ENCODE measurements at regions not wholly inside any gene's neighbourhood (a gene's known extent, or its start where the extent isn't known, plus 50 kb on each side); places are given as distances from the start of the nearest gene placed in this dataset.

DNA sequence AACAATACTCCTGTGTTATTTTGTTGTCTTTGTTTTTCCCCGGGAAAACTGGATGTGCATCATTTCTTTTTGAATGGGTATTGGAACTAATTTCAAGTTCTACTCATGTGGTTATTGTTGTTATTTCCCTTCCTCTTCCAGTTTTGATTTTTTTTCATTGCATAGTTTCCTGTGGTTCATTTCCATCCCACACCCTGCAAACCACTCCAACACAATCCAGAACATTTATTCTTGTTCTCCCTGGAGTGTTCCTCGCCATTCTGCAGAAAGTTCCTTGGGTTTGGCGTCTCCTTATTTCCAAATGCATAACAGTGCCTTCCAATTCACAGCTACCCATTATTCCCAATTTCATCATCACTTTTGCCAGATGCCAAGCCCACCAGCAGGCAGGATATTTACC lies 775.1 kb downstream of the TNS3 start:
- TF ChIP-seq, protein P1, sequence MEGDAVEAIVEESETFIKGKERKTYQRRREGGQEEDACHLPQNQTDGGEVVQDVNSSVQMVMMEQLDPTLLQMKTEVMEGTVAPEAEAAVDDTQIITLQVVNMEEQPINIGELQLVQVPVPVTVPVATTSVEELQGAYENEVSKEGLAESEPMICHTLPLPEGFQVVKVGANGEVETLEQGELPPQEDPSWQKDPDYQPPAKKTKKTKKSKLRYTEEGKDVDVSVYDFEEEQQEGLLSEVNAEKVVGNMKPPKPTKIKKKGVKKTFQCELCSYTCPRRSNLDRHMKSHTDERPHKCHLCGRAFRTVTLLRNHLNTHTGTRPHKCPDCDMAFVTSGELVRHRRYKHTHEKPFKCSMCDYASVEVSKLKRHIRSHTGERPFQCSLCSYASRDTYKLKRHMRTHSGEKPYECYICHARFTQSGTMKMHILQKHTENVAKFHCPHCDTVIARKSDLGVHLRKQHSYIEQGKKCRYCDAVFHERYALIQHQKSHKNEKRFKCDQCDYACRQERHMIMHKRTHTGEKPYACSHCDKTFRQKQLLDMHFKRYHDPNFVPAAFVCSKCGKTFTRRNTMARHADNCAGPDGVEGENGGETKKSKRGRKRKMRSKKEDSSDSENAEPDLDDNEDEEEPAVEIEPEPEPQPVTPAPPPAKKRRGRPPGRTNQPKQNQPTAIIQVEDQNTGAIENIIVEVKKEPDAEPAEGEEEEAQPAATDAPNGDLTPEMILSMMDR (IDR thresholded peaks at IDR 0.05) = no peak
- TF ChIP-seq POLR2A (IDR thresholded peaks at IDR 0.05) = no peak

Data from thyroid gland (tissue), 4 donors.